HuH-7.5 (cell line): ENCODE measurements at regions not wholly inside any gene's neighbourhood (a gene's known extent, or its start where the extent isn't known, plus 50 kb on each side); places are given as distances from the start of the nearest gene placed in this dataset.
"Not testable (repeated sequence)": the region's sequence is repeated elsewhere in the genome, so short reads cannot be mapped to it uniquely, and the experiment has no call there.

Experiments
- DNase-seq: peaks from one replicate; pipeline ENCODE4 v3.0.0; 2011; ENCODE audit warnings: low spot score

DNA sequence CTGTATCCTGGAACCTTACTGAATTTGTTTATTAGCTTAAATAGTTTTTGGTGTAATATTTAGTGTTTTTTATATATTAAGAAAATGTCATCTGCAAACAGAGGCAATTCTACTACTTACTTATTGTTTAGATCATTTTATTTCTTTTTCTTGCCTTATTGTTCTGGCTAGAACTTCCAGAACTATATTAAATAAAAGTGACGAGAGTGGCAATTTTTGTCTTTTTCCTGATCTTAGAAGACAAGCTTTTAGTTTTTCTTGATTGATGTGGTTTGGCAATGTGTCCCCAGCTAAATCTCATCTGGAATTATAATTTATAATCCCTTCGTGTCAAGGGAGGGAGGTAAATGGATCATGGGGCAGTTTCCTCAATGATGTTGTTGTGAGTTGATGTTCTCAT lies 857.8 kb downstream of the SLC6A15 start:
- DNase-seq = no peak

DNA sequence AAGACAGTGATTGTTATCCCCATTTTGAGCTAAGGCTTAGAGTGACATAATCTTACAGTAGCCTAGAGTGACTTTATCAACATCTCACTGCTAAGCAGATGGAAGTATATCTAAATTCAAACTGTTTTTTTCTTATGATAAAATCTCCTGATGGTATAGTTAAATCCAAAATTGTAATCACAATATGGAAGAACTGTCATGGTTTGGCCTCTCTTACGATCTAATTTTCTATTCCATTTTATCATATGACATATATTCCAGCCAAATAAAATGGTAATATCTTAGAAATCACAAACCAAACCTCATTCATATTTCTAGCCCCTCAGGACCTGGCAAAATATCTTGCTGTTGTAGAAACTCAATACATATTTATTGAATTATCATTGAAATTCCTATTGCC lies 864.7 kb downstream of the SLC6A15 start:
- no peak for DNase-seq

DNA sequence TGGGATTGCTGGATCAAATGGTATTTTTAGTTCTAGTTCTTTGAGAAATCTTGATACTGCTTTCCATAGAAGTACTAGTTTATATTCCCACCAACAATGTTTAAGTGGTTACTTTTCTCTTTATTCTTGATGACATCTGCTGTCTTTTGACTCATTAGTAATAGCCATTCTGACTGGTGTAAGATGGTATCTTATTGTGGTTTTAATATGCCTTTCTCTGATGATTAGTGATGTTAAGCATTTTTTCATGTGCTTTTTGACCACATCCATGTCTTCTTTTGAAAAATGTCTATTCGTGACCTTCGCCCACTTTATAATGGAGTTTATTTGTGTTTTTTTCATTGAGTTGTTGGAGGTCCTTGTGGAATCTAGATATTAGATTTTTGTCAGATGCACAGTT lies 865.7 kb downstream of the SLC6A15 start:
- DNase-seq = no peak

DNA sequence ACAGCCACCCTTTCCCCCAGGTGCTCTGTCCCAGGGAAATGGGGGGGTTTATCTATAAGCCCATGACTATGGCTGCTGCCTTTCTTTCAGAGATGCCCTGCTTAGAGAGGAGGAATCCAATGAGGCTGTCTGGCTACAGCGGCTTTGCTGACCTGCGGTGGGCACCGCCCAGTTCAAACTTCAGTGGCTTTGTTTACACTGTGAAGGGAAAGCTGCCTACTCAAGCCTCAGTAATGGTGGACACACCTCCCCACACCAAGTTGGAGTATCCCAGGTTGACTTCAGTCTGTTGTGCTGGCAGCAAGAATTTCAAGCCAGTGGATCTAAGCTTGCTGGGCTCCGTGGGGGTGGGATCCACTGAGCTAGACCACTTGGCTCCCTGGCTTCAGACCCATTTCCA lies 869.2 kb downstream of the SLC6A15 start:
- DNase-seq = peak; percentile 1

DNA sequence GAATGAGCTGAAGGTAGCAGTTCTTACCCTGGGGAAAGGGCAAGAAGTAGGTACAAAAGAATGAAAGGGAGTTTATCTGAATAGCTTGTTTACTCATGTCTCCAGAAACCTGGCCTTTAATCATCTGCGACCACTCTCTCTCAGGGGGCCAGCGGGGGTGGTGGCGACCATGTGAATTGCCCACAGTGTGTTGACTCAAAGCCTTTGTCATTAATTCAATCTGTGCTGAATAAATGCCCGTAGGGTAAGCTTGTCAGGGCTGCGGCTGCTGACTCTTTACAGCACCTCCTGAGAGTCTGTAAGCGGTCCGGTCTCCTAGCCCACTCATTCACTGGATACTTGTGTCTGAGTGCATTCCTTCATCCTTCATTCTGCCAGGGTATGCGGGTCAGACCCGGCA lies 874.4 kb downstream of the SLC6A15 start:
- DNase-seq = no peak

DNA sequence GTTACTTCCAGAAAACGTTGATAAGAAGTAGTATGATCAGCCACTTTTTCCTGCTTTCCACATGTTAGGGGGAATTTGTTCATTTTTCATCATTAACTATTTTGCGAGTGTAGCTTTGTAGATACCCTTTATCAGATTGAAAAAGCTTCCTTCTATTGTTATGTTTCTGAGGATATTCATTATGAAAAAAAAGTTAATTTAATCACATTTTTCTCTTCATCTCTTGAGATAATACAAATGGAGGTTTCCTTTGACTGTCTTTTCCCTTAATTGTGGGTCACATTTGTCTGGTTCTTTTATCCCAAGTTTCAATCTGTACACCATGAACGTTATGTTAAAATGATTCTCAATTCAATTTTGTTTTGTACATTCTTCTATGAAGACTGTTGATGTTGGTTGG lies 875.7 kb downstream of the SLC6A15 start:
- no peak for DNase-seq

DNA sequence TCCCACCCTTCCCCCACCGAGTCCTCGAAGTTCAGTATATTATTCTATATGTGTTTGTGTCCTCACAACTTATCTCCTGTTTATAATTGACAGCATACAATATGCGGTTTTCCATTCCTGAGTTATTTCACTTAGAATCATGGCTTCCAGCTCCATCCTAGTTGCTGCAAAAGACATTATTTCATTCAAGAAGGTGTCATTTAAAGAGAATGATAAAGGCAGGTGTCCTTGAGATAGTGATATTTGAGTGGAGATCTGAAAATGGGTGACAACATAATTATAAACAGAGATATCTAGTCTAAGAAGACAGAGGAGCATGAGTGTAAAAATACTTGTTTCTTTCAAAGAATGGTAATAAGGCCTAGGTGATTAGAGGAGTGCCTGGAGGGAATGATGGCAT lies 876.8 kb downstream of the SLC6A15 start:
- no peak for DNase-seq

DNA sequence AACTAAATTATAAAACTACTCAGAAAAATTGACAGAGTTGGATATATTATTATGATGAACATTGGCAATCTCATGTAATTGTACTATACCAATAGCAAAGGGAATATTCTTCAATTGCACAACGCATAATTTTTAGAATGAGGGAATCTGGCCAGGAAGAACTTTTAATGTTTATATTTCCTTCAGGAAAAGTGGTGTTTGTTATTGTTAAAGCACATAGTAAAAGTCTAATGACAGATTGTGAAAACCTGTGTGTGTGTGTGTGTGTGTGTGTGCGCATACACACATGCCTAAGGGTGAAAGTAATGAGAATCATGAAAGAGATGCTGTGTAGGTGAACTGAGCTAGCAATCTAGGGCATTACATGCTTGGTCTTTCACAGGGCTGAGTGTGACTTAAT lies 877.7 kb downstream of the SLC6A15 start:
- no peak for DNase-seq

DNA sequence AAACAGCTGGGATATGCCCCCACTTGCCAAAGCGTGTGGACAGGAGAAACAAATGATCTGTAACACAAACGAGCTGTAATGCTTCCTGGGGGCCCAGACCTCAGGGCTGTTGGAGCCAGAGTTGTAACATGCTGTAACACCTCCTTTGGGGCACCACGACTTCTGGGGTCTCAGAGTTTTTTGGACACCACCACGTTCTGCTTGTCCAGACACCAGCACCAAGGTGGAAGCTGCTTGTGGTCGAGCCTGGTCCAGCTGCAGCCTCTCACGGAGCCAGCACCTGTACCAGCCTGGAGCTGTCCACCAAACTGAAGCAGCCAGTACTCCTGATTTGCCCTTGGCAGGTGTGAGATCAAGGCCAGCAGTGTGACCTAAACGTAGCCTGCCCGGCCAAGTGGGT lies 879.4 kb downstream of the SLC6A15 start:
- no peak for DNase-seq

DNA sequence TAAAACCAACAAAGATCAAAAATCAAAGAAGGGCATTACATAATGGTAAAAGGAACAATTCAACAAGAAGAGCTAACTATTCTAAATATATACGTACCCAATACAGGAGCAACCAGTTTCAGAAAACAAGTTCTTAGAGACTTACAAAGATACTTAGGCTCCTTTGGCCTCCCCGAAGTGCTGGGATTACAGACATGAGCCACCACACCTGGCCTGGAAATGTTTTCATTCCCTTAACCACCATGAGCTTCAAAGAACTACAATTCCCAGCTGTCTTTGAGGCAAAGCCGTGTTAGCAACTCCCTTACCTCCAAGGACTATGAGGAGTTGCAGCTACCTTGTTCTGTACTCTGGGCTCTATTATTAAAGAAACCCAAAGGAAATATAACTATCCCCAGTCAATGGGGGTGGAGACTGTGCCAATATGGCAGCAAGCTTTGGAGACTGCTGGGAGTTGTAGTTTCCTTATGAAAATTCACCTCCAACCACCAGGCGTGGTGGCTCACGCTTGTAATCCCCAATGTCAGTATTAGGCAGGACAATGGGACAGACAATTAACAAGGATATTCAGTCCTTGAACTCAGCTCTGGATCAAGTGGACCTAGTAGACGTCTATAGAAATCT lies 893.9 kb downstream of the SLC6A15 start:
- not testable (repeated sequence) for DNase-seq

DNA sequence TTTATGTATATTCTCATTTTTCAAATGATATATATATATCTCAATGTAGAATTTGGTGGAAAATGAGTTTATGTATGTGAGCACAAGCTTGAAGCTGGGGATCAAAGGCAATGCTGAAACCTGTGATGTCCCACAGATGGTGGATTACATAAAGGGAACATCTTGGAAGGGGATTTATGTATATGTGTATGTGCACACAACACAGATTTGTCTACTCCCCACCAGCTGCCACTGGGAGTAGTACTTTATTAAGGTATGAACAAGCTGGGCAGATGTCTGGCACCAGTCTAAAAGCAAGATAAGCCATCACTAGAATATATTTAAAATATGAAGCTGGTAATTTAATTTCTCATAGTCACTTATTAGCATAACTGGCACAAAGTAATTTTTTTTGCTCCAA lies 895.6 kb downstream of the SLC6A15 start:
- no peak for DNase-seq

DNA sequence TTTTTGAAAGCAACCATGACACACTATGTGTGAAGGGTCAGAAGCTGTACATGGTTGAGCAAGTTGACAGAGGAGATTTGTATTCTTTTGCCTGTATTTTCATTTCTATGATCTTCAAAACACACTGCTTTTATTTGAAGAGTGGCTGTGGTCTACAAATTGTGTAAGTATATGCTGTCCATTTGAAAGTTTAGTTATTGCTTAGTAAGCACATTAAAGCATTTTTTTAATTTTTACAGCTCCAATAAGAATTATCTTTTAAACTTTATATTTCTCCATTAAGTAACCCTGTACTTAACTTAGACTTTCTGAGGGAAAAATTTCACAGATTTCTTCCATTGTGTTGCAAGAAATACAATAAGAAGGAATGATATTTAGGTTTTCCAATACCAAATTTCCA lies 915.2 kb downstream of the SLC6A15 start:
- no peak for DNase-seq

DNA sequence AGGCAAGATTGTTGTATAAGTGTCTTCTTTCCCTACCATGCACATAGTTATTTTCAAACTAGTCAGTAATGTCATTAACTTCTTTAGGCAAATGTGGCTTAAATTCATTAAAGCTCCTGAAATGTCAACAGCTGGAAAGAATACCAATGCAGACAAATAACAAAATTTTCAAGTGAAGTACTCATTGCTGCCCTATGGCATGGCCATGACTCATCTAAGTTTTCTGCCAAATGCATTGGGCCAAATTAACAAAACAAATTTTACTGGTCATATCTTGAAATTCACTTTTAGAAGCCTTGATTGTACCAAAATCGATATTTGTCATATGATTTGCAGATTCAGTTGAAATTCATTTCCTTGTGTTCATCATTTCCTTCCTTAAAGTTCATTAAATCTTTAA lies 915.9 kb downstream of the SLC6A15 start:
- DNase-seq = no peak

DNA sequence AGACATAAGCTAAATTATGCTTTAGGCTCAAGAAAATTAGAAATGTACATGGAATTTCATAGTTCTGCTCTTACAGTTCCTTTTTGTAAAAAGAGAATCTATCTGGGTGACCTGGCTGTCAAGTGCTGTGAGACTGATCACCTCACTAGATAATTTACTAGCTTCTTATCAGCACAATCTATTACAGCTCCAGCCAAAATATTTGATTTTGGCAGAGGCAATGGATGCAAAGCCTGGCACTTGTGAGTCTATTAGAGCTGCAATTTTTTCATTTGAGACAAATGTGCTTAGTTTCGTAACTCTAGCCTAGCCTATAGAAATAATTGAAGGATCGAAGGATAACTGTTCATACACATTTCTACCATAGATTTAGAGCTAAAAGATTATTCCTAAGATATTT lies 927.5 kb downstream of the SLC6A15 start:
- DNase-seq = no peak

DNA sequence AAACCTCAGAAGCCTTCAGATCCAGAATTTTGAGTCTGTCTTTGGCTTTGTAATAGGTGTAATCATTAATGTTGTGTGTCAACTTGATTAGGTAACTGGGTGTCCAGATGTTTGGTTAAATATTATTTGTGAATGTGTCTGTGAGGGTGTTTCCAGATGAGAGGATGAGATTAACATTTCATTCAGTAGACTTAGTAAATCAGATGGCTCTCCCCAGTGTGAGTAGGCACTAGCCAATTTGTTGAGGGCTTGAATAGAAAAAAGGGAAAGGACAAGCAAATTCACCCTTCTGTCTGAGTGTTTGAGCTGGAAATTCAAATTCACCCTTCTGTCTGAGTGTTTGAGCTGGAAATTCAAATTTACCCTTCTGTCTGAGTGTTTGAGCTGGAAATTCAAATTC lies 932.2 kb downstream of the SLC6A15 start:
- no peak for DNase-seq

DNA sequence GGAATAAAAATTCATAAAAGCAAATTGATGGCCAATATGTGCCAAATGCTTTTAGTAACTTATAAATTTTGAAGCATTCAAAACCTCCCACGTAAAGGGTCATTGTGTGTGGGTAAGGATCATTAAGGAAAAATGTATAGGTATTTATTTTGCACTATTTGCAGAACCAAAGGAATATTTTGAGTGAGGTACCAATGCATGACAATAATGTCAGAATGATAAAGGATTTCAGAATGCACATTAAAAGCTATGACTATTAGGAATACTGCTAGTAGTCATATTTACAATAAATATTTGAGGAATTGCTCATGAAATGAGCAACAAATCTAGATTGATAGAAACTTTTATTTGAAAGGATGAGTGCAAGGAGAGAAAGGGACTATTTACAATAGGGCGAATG lies 932.8 kb downstream of the SLC6A15 start:
- DNase-seq = no peak

DNA sequence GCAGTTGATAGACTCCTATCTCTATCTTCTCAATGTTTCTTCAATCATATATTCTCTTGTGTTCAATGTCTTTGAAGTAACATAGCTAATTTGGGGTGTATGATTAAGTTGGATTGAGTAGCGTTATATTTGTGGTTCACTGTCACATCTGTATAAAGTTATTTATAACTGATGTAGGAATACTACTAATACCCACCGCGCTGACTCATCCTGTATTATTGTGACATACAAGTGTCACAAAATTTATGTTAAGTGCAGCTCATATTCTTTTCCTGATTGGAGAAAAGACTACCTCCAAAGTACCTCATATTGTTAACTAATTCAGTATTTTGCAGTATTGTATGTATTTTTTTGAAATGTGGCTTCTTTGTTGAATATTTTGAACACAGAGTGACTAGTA lies 940.8 kb downstream of the SLC6A15 start:
- DNase-seq = no peak

DNA sequence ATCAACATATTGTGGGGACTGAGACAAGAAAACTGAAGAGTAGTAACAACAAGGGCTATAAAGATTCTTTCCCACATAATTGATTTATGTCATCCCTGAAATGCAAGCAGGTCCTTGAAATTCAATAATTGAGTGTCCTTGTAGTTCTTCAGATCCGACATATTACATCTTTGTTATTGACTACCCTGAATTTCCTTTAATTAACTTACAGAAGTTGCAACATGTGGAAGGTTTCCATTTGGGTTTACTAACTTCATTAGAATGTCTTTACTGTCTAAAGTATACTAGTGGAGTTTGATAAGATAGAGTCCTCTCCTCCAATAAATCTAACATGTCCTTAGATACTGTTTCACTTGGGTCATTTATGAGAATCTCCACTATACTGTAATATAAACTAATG lies 951.8 kb downstream of the SLC6A15 start:
- no peak for DNase-seq

DNA sequence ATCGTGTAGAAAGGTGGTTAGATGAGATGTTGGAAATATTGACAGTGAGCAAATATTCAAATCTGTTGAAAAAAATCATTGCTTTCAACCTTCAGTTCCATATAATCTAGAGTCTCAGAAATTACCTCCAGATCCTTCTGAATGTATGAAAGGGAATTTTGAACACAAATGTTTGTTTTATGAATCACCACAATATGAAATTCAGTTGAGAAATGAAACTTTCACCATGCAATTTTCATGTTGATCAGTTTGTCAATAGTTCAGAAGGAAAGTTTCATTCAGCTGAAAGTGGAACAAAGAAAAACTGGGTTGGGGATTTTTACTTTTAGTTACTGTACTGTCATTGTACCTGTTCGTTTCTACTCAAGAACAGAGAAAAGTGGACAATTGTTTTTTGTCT lies 953.6 kb downstream of the SLC6A15 start:
- no peak for DNase-seq

DNA sequence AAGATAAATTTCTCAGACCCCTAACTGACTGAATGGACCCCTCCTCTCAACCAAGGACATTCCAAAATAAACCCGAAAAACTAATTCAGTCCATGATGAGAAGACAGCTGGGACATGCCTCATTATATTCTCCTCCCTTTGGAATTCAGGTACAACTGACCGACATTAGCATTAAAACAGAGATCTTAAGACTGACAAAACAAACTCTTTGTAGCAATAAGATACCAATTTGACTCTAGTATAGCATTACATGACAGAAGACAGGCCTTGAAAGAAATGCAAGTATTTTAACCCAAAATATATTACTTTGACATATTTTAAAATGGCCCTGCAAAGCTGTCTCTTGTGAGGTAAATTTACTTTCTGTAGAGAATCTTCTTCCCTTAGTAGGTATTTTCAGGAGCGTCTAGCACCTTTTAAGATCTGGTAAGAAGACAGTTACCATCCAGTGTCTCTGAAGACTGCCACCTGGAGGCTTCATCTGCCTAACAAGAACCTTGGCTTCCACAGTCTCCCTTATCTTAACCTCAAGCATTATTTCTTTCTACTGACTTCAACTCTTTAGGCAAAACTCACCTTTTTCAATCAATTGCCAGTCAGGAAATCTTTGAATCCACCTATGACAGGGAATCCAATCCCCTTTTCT lies 957.5 kb downstream of the SLC6A15 start:
- DNase-seq = no peak

DNA sequence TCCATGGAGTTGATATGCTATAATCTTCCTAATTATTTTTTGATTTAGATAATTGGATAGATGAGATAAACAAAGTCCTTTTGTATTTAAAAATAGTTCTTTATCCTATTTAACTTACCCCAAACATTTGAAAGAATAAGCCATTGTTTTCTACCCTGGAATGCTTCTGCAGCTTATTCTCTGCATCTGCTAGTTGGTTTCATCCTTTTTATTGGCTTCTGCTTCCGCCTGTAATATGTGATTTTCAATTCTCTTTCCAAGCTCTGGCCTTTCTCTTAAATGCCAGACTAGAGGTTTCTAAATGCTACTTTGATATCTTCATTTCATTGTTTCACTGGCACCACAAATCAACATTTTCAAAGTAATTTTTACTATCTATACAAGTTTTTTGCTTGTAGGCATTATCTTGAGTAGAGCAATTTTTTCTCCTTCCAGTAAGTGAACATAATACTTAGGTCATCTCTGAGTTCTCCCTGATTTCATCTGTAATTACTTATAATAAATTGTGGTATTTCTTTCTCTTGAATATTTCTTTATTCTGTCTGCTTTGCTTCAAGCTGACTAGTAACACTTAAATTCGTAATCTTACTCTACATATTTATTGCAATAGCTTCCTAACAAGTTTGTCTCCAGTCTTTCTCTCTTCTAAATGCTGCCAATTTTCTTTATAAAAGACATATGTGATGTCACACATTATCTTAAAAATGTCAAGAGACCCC lies 958.4 kb downstream of the SLC6A15 start:
- no peak for DNase-seq

DNA sequence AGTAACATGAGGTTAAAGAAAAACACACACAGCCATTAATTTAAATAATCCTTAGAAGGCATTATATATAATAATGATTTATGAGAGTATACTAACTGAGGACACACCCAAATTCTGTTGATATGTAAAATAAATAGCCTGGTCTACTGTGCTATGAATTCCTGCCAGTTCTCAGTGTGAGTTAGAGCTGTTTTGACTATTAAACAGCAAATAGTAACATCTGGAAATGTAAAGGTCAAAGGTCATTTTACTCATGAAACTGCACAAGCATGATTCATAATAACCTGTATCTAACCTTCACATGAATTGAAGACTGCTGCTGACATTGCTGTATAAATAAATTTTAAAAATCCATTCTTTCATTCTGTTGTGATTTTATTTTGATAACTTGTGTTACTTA lies 966.7 kb downstream of the SLC6A15 start:
- no peak for DNase-seq

DNA sequence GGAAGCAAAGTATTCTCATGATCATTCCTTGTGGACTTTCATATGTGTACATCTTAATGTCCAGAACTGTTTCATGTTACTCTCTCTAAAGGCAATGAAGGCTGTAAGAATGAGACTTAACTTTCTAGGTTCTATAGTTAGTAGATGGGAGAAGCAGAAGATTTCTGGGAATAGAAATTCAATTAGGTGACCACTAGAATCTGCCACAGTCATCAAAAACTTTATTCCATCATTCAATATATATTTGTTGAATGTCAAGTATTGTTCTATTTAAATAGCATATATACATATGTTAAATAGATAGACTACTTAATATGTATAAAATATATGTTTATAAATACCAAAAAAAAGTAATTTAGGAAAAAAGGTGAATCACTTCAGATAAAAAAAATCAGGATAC lies 972.9 kb downstream of the SLC6A15 start:
- DNase-seq = no peak

DNA sequence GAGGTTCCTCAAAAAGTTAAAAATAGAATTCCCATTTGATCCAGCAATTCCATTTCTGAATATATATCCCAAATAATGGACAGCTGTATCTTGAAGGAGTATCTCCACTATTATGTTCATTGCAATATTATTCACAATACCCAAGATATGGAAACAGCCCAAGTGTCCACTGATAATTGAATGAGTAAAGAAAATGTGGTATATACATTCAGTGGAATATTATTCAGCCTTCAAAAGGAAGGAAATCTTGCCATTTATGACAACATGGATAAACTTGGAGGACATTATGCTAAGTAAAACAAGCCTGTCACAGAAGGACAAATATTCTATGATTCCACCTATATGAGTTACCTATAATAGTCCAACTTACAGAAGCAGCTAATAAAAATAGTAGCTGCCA lies 979.0 kb downstream of the SLC6A15 start:
- DNase-seq = no peak
